ENCODE measurements at regions not wholly inside any gene's neighbourhood (a gene's known extent, or its start where the extent isn't known, plus 50 kb on each side); places are given as distances from the start of the nearest gene placed in this dataset.
"Not testable (repeated sequence)": the region's sequence is repeated elsewhere in the genome, so short reads cannot be mapped to it uniquely, and the experiment has no call there.

- no peak for TF ChIP-seq CTCF (IDR thresholded peaks at IDR 0.05; ENCODE audit: poor library complexity, severe bottlenecking)
- Histone ChIP-seq H3K4me1 (ENCODE audit: insufficient read depth, poor library complexity, severe bottlenecking) (peaks cover 25% of the 10 kb centered on the region), H3K9me3 (ENCODE audit: severe bottlenecking) (no peaks in the 10 kb centered on the region), H3K4me3 (ENCODE audit: severe bottlenecking) (no peak overlapping the region), H3K27me3 (ENCODE audit: insufficient read depth, poor library complexity, severe bottlenecking) (no peaks in the 10 kb centered on the region), H3K27ac (ENCODE audit: poor library complexity, severe bottlenecking) (no peak overlapping the region), H3K36me3 (ENCODE audit: low read depth) (no peaks in the 10 kb centered on the region)
- ATAC-seq (ENCODE audit: low read depth) (no peak), DNase-seq (ENCODE audit: low spot score) (no peak)
Measured at GRCh38 chr6:139519097-139519496, 144.6 kb upstream of the CITED2 start.

DNA sequence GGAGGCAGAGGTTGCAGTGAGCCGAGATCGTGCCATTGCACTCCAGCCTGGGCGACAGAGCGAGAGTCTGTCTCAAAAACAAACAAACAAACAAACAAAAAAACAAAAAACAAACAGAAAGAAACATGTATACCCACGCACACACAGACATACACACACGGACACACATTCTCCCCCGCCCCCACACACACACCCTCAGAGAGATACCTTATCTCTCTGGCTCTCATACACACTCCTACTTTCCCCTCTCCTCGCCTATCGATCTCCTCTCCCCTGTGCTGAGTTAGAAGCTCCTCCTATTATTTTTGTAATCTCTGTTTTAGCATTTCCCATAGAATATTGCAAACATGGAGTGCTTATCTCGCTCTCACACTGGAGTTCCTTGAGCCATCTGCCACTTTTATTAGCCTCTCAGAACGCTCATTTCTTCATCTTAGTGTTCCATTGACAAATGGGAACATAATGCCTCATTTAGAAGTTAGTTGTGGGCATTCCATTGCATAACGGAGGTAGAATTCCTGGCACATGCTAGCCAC, 144.2 kb upstream of the CITED2 start:
- H3K36me3 ChIP-seq (ENCODE audit: low read depth), result no peaks in the 10 kb centered on the region
- no peak for DNase-seq (ENCODE audit: low spot score)
- no peak for TF ChIP-seq CTCF (IDR thresholded peaks at IDR 0.05; ENCODE audit: poor library complexity, severe bottlenecking)
- ATAC-seq (ENCODE audit: low read depth), result no peak
- H3K27me3 ChIP-seq (ENCODE audit: insufficient read depth, poor library complexity, severe bottlenecking), result no peaks in the 10 kb centered on the region
- H3K9me3 ChIP-seq (ENCODE audit: severe bottlenecking), result no peaks in the 10 kb centered on the region
- H3K4me3 ChIP-seq (ENCODE audit: severe bottlenecking), result no peak overlapping the region
- H3K27ac ChIP-seq (ENCODE audit: poor library complexity, severe bottlenecking), result no peak overlapping the region
- peaks cover 25% of the 10 kb centered on the region for H3K4me1 ChIP-seq (ENCODE audit: insufficient read depth, poor library complexity, severe bottlenecking)

- H3K36me3 ChIP-seq (ENCODE audit: low read depth); H3K4me3 ChIP-seq (ENCODE audit: severe bottlenecking); H3K27ac ChIP-seq (ENCODE audit: poor library complexity, severe bottlenecking); DNase-seq (ENCODE audit: low spot score); ATAC-seq (ENCODE audit: low read depth); H3K9me3 ChIP-seq (ENCODE audit: severe bottlenecking); H3K27me3 ChIP-seq (ENCODE audit: insufficient read depth, poor library complexity, severe bottlenecking): not testable (repeated sequence)
- H3K4me1 ChIP-seq (ENCODE audit: insufficient read depth, poor library complexity, severe bottlenecking), result peaks cover 25% of the 10 kb centered on the region
Measured at GRCh38 chr6:139517998-139518555, 143.6 kb upstream of the CITED2 start.

GRCh38 chr6:139515511-139515910, 141.1 kb upstream of the CITED2 start:
- Histone ChIP-seq H3K27ac (ENCODE audit: poor library complexity, severe bottlenecking) (no peak overlapping the region), H3K9me3 (ENCODE audit: severe bottlenecking) (no peaks in the 10 kb centered on the region), H3K36me3 (ENCODE audit: low read depth) (no peaks in the 10 kb centered on the region), H3K4me1 (ENCODE audit: insufficient read depth, poor library complexity, severe bottlenecking) (peaks cover 9% of the 10 kb centered on the region), H3K4me3 (ENCODE audit: severe bottlenecking) (no peak overlapping the region), H3K27me3 (ENCODE audit: insufficient read depth, poor library complexity, severe bottlenecking) (no peaks in the 10 kb centered on the region)
- ATAC-seq (ENCODE audit: low read depth) (no peak), DNase-seq (ENCODE audit: low spot score) (no peak)
- no peak for TF ChIP-seq CTCF (IDR thresholded peaks at IDR 0.05; ENCODE audit: poor library complexity, severe bottlenecking)

GRCh38 chr6:139514819-139515218, 140.4 kb upstream of the CITED2 start:
- H3K4me1 ChIP-seq (ENCODE audit: insufficient read depth, poor library complexity, severe bottlenecking), result peaks cover 3% of the 10 kb centered on the region
- no peak overlapping the region for H3K4me3 ChIP-seq (ENCODE audit: severe bottlenecking)
- no peaks in the 10 kb centered on the region for H3K9me3 ChIP-seq (ENCODE audit: severe bottlenecking)
- H3K36me3 ChIP-seq (ENCODE audit: low read depth), result no peaks in the 10 kb centered on the region
- no peak for TF ChIP-seq CTCF (IDR thresholded peaks at IDR 0.05; ENCODE audit: poor library complexity, severe bottlenecking)
- DNase-seq (ENCODE audit: low spot score), result no peak
- H3K27ac ChIP-seq (ENCODE audit: poor library complexity, severe bottlenecking), result no peak overlapping the region
- H3K27me3 ChIP-seq (ENCODE audit: insufficient read depth, poor library complexity, severe bottlenecking), result no peaks in the 10 kb centered on the region
- ATAC-seq (ENCODE audit: low read depth), result no peak

All from RWPE2 (cell line).